Breast epithelium (tissue), 4 donors: ENCODE measurements at regions not wholly inside any gene's neighbourhood (a gene's known extent, or its start where the extent isn't known, plus 50 kb on each side); places are given as distances from the start of the nearest gene placed in this dataset.

Source experiments
- DNase-seq, 2 donors: peaks; one replicate each; pipeline ENCODE4 v3.0.0-alpha.2; 2019; ENCODE audit warnings: low spot score in 2 of 2
- H3K27ac ChIP-seq, 2 donors: fragments of 200-600 bp; sonication (generic) in 1 of 2; one replicate each; pipeline ENCODE4 v1.5.1; 2016 to 2019; ENCODE audit warnings: mild to moderate bottlenecking in 1 of 2
- H3K27me3 ChIP-seq, 2 donors: fragments of 200-600 bp; sonication (generic) in 1 of 2; one replicate each; pipeline versions ENCODE4 v1.5.1 to v1.6.0; 2017 to 2019; ENCODE audit warnings: control low read depth in 1 of 2, mild to moderate bottlenecking in 1 of 2
- H3K36me3 ChIP-seq: fragments of 200-600 bp; one replicate; pipeline ENCODE4 v1.5.1; 2019
- H3K4me1 ChIP-seq, 2 donors: fragments of 200-600 bp; sonication (generic); one replicate each; pipeline ENCODE4 v1.5.1; 2016 to 2019; ENCODE audit warnings: control low read depth in 1 of 2
- H3K4me3 ChIP-seq, 3 donors: fragments of 200-600 bp; sonication (generic); 1 replicate in 2 of 3; 2 replicates in 1 of 3; pipeline ENCODE4 v1.5.1; 2016 to 2019; ENCODE audit warnings: mild to moderate bottlenecking in 3 of 3, moderate library complexity in 2 of 3
- H3K9me3 ChIP-seq, 2 donors: fragments of 200-600 bp; sonication (generic) in 1 of 2; one replicate each; pipeline ENCODE4 v1.5.1; 2016 to 2019; ENCODE audit warnings: control low read depth in 1 of 2
- POLR2A ChIP-seq: fragments of 450-650 bp; IDR thresholded peaks from one replicate; pipeline ENCODE4 v1.6.1; 2016; ENCODE audit warnings: antibody characterized with exemption, mild to moderate bottlenecking, moderate library complexity
- POLR2AphosphoS5 ChIP-seq, 3 donors: sonication (generic); formaldehyde crosslinking; IDR thresholded peaks; one replicate each; pipeline ENCODE4 v1.6.1; 2017; ENCODE audit warnings: antibody characterized with exemption in 3 of 3
- intact Hi-C: fragments of 100-400 bp; cut with DNase I; formaldehyde crosslinking; loops from one replicate; pipeline ENCODE4 v1.15.1; 2023; ENCODE audit warnings: low total_unique reads
- TF ChIP-seq, protein P1 (sequence below), 3 donors: fragments of 450-650 bp; IDR thresholded peaks; one replicate each; pipeline ENCODE4 v1.5.1; 2016 to 2017; ENCODE audit warnings: antibody characterized with exemption in 3 of 3, mild to moderate bottlenecking in 3 of 3, moderate library complexity in 3 of 3

DNA sequence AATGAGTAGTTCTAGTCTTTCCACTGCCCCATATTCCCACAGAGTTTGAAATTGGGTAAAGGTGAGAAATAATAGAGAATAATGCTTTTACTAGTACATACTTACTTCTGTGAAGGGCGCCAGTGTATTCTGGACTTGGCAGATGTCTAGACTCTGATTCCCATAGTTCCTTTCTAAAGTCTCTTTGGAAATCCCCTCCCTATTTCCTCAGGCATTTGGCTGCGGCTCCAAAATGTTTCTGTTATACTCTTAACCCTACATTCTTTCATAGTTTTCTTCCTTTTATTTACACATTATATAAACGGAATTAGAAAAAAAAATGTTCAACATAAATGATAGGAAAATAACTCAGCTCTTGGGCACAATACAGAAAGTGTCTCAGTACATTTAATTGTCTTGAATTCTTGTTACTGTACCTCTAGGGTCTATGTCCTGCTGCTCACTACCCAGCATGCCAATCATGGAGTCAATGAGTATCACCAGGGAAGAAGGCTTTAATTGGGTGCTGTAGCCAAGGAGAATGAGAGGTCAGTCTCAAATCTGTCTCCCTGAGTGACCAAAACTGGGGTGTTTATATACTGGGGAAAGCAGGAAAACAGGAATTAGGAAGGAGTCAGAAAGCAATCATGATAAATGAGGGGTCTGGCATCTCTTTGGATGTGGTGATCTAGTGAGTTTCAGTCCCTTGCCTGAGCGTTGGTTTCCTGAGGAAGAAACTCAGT, 147.8 kb upstream of the MMADHC start:
- no peak for DNase-seq
- Histone ChIP-seq H3K4me3 (no peak overlapping the region), H3K27ac (no peak overlapping the region), H3K36me3 (no peaks in the 10 kb centered on the region), H3K4me1 (no peaks in the 10 kb centered on the region), H3K27me3 (no peaks in the 10 kb centered on the region), H3K9me3 (no peaks in the 10 kb centered on the region)
- TF ChIP-seq POLR2AphosphoS5 (IDR thresholded peaks at IDR 0.05) = no peak
- TF ChIP-seq POLR2A = no peak
- TF ChIP-seq, protein P1, sequence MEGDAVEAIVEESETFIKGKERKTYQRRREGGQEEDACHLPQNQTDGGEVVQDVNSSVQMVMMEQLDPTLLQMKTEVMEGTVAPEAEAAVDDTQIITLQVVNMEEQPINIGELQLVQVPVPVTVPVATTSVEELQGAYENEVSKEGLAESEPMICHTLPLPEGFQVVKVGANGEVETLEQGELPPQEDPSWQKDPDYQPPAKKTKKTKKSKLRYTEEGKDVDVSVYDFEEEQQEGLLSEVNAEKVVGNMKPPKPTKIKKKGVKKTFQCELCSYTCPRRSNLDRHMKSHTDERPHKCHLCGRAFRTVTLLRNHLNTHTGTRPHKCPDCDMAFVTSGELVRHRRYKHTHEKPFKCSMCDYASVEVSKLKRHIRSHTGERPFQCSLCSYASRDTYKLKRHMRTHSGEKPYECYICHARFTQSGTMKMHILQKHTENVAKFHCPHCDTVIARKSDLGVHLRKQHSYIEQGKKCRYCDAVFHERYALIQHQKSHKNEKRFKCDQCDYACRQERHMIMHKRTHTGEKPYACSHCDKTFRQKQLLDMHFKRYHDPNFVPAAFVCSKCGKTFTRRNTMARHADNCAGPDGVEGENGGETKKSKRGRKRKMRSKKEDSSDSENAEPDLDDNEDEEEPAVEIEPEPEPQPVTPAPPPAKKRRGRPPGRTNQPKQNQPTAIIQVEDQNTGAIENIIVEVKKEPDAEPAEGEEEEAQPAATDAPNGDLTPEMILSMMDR (IDR thresholded peaks at IDR 0.05) = no peak
- intact Hi-C loops = no loop called here

DNA sequence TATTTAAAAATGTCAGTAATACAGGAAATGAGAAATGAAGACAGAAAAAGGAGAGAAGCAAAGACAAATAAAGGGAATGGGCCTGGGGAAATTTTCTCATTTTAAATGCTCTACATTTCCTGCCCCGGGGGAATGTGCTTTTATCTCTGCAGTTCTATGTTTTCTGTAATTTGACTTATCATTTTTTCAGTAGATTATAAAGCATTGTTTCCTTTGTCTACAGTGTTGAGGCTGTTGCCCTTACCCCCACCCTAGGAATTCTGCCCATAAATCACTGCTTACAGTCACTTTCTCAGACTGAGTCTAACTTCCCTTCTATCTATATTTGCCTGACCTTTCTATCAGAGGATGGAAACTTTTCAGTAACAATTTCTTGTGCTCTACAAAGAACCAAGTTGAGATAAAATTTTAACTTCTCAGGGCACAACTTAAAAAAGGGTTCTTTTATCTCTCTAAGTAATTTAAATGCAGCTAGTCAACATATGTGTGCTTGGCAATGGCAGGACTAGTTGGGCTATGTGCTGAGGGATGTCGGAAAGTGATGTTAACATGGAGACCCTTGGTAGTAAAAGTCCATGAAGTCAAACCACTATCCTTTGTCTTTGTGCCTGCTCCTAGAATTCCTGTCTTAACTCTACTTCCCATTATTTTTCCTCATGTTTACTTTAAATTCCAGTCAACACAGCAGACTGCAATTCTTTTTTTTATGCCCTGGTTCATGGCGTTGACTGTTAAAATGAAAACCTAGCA, 146.5 kb upstream of the MMADHC start:
- H3K4me3 ChIP-seq = no peak overlapping the region
- H3K27me3 ChIP-seq = no peaks in the 10 kb centered on the region
- H3K9me3 ChIP-seq = no peaks in the 10 kb centered on the region
- no peak overlapping the region for H3K27ac ChIP-seq
- H3K36me3 ChIP-seq = no peaks in the 10 kb centered on the region
- DNase-seq = no peak
- TF ChIP-seq POLR2A (no peak), POLR2AphosphoS5 (IDR thresholded peaks at IDR 0.05) (no peak)
- TF ChIP-seq, protein P1 (IDR thresholded peaks at IDR 0.05) = no peak
- H3K4me1 ChIP-seq = no peaks in the 10 kb centered on the region
- intact Hi-C loops = no loop called here

DNA sequence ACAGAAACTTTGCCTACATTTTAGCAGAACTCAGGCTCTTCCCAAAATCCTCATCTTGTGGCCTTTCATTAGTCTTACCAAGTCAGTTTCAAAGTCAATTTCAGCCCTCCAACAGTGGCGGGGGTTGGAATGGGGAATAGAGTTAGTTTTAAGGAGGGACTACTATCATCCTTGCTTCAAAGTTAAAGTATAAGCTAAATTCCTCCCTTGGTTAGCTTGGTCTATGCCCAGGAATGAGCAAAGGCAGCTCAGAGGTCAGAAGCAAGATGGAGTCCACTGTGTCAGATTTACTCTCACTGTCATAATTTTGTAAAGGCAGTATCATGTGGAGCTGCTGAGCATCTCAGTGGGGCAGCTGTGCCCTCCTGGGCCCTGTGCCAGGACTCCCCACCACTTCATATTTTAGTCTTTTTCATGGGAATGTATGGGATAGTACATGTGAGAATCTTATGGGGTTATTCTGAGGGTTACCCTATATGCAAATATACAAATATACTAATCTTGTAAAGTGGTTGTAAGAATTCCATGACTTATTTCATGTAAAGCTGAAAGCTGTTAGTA, 145.2 kb upstream of the MMADHC start:
- Histone ChIP-seq H3K4me3 (no peak overlapping the region), H3K36me3 (no peaks in the 10 kb centered on the region), H3K9me3 (no peaks in the 10 kb centered on the region), H3K27ac (no peak overlapping the region), H3K27me3 (no peaks in the 10 kb centered on the region), H3K4me1 (no peaks in the 10 kb centered on the region)
- no peak for DNase-seq
- TF ChIP-seq POLR2A (no peak), POLR2AphosphoS5 (IDR thresholded peaks at IDR 0.05) (no peak)
- TF ChIP-seq, protein P1 (IDR thresholded peaks at IDR 0.05) = no peak
- intact Hi-C loops = no loop called here

DNA sequence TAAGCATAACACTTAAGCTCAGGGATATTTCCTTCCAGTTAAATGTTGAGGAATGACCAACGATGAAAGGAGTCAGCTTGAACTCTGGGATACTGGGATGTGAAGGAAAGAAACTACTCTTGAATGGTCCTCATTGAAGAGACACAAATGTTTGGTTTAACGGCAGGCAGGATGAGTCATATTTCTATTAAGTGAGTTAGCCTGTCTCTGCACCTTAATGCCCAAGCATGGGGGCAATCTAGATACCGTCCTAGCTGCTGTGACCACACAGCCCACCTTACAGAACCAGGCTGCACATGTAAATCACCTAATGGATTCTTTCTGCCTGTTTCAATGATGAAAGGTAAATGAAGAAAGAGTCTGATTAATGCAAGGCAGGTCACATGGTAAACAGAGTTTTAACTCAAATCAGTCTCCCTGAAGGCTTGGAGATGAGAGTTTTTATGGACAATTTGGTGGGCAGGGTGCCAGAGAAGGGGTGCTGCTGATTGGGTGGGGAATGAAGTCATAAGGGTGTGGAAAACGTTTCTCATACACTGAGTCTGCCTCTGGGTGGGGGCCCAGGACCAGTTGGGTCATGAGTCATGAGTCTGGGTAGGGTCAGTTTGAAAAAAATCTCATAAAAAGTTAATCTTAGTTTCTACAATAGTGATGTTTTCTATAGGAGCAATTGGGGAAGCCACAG, 144.6 kb upstream of the MMADHC start:
- no peaks in the 10 kb centered on the region for H3K9me3 ChIP-seq
- no peak overlapping the region for H3K27ac ChIP-seq
- no peak for TF ChIP-seq POLR2AphosphoS5 (IDR thresholded peaks at IDR 0.05)
- no peak for TF ChIP-seq POLR2A
- TF ChIP-seq, protein P1 (IDR thresholded peaks at IDR 0.05) = no peak
- no peaks in the 10 kb centered on the region for H3K36me3 ChIP-seq
- DNase-seq = no peak
- intact Hi-C loops = no loop called here
- no peak overlapping the region for H3K4me3 ChIP-seq
- H3K4me1 ChIP-seq = no peaks in the 10 kb centered on the region
- H3K27me3 ChIP-seq = no peaks in the 10 kb centered on the region
